ENCODE measurements at regions not wholly inside any gene's neighbourhood (a gene's known extent, or its start where the extent isn't known, plus 50 kb on each side); places are given as distances from the start of the nearest gene placed in this dataset.

DNA sequence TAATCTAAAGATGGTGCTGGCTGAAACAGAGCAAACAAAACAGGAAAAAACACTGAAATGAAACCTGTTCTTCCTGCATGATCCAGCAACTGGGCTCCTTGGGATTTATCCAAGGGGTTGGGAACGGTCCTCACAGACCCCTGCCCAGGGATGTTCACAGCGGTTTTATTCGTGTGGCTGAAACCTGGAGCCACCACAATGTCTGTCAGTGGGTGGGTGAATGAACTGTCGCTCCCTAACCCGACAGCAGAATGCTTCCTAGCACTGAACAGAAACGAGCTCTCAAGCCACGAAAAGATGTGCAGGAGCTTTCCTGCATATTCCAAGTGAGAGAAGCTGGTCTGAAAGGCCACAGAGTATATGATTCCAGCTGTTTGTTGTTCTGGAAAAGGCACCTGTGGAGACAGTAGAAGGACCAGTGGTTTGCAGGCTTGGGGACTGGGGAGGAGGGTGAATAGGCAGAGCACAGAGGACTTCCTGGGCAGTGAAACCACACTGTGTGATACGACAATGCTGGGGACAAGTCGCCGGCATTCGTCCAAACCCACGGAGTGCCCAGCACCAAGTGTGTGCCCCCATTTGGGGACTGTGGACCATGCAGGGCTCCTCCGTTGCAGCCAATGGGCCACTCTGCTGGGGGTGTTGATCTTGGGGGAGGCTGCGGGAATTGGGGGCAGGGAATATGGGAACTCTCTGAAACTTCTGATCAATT, 73.9 kb downstream of the TEX29 start:
- TF ChIP-seq ZFX (IDR thresholded peaks at IDR 0.05; ENCODE audit: borderline replicate concordance) = no peak
- H3K27ac ChIP-seq = no peak overlapping the region

DNA sequence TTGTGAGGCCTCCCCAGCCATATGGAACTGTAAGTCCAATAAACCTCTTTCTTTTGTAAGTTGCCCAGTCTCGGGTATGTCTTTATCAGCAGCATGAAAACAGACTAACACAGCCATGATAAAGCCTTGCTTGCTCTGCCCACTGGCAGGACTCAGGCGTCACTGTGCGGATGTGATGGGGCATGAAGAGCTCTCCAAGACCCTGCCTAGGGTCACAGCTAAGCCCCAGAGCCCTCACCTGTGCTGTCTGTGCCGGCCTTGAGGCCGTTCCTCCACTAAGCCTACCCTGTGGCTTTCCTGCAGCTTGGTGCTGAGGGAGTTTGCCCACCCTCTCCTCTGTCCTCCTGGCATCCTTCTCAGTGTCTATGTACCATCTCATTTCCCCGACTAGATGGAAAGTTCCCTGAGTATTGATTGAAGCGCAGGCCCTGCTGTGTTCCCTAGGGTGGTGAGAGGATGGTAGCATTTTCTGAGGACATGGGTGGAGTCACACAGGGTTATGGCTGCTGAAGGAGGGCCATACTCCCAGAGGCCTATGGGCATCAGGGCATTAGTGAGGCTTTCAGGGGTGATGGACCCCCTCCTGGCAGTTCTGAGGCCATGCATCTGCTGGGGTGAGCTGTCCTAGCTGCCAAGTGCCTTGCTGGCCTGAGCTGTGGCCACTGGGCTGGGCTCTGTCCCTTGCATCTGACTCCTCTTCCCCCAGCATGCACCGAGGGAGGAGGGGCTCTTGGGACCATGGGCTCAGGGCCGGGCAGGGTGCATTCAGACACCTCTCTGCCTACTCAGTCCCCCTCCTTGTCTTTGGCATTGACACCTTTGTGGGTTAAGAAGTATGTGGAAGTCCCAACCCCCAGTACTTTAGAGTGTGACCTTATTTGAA, 75.3 kb downstream of the TEX29 start:
- no peak for TF ChIP-seq ZFX (IDR thresholded peaks at IDR 0.05; ENCODE audit: borderline replicate concordance)
- TF ChIP-seq, protein P1, sequence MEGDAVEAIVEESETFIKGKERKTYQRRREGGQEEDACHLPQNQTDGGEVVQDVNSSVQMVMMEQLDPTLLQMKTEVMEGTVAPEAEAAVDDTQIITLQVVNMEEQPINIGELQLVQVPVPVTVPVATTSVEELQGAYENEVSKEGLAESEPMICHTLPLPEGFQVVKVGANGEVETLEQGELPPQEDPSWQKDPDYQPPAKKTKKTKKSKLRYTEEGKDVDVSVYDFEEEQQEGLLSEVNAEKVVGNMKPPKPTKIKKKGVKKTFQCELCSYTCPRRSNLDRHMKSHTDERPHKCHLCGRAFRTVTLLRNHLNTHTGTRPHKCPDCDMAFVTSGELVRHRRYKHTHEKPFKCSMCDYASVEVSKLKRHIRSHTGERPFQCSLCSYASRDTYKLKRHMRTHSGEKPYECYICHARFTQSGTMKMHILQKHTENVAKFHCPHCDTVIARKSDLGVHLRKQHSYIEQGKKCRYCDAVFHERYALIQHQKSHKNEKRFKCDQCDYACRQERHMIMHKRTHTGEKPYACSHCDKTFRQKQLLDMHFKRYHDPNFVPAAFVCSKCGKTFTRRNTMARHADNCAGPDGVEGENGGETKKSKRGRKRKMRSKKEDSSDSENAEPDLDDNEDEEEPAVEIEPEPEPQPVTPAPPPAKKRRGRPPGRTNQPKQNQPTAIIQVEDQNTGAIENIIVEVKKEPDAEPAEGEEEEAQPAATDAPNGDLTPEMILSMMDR (IDR thresholded peaks at IDR 0.05) = no peak
- no peak overlapping the region for H3K27ac ChIP-seq

DNA sequence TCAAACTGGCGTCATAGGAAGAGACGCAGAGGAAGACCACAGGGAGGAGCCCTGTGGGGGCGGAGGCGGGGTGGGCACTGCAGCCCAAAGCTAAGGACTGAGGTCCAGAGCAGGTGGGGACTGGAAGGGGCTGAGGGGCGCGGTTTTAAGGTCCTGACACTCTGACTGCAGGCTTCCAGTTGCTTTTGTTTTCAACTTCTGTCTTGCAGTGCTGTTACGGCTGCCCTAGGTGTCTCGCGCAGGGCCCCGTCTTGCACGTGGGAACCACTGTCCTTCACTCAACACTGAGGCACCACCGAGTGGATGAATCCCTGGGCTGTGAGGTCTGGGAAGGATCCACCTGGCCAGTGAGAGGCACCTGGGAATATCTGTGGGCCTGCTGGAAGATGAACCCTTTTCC, 76.0 kb downstream of the TEX29 start:
- TF ChIP-seq, protein P1 (IDR thresholded peaks at IDR 0.05) = no peak
- TF ChIP-seq ZFX (IDR thresholded peaks at IDR 0.05; ENCODE audit: borderline replicate concordance) = no peak
- H3K27ac ChIP-seq = no peak overlapping the region

DNA sequence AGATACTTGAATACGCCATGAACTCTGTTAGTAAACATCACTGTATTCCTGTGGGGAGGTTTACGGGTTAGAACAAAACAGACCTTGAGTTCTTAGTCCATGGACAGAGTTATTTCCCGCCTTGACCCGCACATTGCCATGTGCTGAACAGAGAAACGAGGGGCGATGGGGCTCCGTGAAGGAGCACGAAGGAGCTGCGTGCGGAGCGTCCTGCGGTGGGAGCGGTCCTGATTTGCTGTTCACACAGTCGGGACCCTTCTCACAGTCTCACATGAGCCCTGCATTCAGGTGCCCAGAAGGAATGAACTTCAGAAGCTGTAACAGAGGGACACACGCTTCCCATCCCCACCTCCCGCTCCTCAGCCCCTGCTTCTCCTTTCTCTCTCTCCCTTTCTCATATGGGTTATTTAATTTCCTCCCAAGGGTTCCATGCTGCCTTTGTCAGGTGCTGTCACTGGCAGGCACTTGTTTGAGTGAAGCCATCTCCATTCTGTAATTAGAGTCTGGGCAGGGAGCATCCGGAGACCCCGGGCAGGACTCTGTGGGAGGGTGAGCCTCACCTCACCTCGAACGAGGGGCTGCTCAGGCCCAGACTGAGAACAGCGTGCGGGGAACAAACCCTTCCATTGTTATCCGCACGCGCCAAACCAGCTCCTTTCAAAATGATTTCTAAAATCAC, 76.9 kb downstream of the TEX29 start:
- H3K27ac ChIP-seq = no peak overlapping the region
- TF ChIP-seq, protein P1 (IDR thresholded peaks at IDR 0.05) = no peak
- no peak for TF ChIP-seq ZFX (IDR thresholded peaks at IDR 0.05; ENCODE audit: borderline replicate concordance)

DNA sequence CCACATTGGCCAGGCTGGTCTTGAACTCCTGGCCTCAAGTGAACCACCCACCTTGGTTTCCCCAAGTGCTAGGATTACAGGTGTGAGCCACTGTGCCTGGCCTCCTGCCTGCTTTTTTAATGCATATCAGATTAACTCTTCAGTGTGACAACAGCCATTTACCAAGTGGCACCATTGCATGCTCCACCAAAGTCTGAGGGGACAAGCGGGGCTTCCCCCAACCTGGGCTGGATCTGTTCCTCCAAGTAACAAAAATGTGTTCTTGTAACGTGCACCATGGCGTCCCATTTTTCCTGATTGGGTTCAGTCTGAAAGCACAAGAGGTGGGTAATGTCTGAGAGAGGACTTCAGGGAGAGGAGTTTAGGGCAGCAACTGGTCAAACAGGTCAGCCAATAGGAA, 77.8 kb downstream of the TEX29 start:
- no peak overlapping the region for H3K27ac ChIP-seq
- TF ChIP-seq ZFX (IDR thresholded peaks at IDR 0.05; ENCODE audit: borderline replicate concordance) = no peak
- TF ChIP-seq, protein P1 (IDR thresholded peaks at IDR 0.05) = no peak

DNA sequence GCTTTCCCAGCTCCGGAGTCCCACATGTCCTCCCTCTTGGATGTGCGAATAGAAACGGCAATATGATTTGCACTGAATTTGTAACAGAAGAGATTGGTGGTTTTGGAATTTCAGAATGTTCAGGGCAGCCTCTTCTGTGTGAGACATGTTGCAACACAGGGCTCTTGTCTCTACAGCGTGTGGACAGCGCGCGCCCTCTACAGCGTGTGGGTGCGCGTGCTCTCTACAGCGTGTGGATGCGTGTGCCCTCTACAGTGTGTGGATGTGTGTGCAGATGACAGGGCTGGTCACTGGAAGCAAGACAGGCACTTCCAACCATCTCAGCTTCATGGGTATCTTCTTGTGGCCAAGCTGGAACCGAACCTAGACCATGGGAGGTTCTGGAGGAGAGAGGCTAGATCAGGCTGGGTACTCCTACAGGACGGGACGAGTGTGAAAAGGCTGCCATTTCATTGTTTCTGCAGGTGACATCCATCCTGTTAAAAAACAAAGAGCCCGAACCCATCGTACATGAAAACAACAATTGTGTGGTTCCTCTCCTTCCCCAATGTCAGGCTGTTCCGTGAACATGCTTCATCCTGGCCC, 78.4 kb downstream of the TEX29 start:
- TF ChIP-seq, protein P1 (IDR thresholded peaks at IDR 0.05) = peak; percentile 54
- no peak for TF ChIP-seq ZFX (IDR thresholded peaks at IDR 0.05; ENCODE audit: borderline replicate concordance)

DNA sequence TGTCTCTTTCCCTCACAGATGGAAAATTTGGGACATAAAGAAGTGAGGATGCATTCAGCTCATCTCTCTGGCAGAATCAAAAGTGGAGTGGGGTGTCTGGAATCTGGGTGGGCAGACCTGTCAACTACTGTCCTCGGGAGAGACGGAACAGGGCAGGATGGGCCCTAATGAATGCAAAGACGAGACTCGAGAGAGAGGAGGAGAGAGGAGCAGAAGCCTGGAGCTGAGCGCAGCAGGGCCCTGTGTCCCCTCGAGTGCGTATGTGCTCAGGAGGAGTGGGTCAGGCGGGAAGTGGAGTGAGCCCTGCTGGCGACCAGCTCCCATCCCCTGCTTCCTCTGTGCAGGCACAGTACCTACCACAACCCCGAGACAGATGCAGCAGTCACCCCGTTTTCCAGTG, 78.9 kb downstream of the TEX29 start:
- H3K27ac ChIP-seq = no peak overlapping the region
- TF ChIP-seq ZFX (IDR thresholded peaks at IDR 0.05; ENCODE audit: borderline replicate concordance) = no peak
- TF ChIP-seq, protein P1 (IDR thresholded peaks at IDR 0.05) = no peak

More for the DNA sequence above, 78.4 kb downstream of the TEX29 start:
- no peak overlapping the region for H3K27ac ChIP-seq
